GM10266 (cell line): ENCODE measurements at regions not wholly inside any gene's neighbourhood (a gene's known extent, or its start where the extent isn't known, plus 50 kb on each side); places are given as distances from the start of the nearest gene placed in this dataset.

Experiments
- DNase-seq: peaks from one replicate; pipeline ENCODE4 v3.0.0; 2012; ENCODE audit errors: extremely low spot score
- TF ChIP-seq, protein P1 (sequence below): IDR thresholded peaks from 2 replicates; pipeline ENCODE4 v1.5.1; 2012; ENCODE audit warnings: mild to moderate bottlenecking, low read depth; ENCODE audit not compliant: control insufficient read depth, insufficient read depth; ENCODE audit errors: missing control alignments

DNA sequence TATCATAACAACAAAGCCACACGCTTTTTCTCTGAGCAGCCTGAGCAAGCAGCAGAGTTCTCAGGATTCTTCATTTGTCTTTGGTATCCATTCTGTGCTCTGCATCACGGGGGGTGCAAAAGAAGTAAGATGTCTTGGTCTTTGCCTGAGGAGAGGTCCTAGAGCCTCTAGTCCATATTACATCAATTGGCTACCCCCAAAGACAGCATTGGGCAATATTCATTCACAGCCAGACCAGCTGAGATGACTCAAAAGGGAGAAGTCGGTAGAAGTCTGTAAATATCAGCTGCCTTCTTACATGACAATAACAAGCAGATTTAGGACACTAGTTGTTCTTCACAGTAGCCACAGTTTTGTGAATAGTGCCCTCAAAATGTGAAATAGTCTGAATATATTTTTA, 66.6 kb downstream of the FZD1 start:
- TF ChIP-seq, protein P1, sequence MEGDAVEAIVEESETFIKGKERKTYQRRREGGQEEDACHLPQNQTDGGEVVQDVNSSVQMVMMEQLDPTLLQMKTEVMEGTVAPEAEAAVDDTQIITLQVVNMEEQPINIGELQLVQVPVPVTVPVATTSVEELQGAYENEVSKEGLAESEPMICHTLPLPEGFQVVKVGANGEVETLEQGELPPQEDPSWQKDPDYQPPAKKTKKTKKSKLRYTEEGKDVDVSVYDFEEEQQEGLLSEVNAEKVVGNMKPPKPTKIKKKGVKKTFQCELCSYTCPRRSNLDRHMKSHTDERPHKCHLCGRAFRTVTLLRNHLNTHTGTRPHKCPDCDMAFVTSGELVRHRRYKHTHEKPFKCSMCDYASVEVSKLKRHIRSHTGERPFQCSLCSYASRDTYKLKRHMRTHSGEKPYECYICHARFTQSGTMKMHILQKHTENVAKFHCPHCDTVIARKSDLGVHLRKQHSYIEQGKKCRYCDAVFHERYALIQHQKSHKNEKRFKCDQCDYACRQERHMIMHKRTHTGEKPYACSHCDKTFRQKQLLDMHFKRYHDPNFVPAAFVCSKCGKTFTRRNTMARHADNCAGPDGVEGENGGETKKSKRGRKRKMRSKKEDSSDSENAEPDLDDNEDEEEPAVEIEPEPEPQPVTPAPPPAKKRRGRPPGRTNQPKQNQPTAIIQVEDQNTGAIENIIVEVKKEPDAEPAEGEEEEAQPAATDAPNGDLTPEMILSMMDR: no peak
- DNase-seq: no peak

DNA sequence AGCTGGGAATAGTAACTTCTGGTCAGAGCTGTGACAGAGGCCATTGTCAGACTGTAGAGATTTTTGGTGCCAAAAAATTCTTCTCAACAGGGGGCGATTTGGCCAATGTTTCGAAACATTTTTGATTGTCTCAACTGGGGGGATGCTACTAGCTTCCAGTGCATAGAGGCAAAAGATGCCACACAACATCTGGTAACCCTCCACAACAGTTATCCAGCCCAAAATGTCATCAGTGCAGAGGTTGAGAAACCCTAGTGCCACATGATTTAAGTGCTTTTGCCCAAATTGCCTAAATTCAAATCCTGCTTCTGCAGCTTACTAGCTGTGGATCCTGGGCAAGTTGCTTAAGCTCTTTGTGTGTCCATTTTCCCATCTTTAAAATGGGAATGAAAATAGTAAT, 71.9 kb downstream of the FZD1 start:
- DNase-seq: no peak
- TF ChIP-seq, protein P1: no peak

DNA sequence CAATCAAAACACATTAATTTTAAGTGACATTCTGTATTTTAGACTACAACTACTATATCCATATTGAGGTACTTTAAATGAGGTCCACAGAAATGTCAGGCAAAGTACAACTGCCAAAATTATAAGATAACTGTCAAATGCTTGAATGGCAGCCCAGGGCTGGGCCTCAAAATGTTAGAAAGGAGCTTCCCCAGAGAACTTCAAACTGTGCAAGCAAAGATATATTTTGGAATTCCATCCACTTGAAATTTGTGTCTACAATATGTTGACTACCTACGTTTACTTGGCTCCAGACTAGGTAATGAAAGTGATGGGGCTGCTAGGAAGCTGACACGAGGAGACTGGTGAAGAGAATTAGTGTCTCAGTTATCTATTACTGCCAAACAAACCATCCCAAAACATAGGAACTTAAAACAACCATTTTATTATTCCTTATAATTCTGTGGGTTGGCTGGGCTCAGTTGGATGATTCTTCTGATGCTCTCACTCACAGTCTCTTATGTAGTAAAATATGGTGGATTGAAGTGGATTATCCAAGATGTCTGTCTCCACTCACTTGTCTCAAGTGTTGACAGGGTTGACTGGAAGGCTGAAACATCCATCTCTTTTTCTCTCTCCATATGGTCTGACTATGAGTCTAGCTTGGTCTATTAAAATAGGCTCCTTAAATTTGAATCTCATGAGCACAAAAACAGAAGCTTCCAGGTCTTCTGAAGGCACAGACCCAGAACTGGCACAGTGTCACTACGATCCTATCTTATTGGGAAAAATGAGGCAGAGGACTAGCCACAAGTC, 74.2 kb downstream of the FZD1 start:
- TF ChIP-seq, protein P1: no peak

DNA sequence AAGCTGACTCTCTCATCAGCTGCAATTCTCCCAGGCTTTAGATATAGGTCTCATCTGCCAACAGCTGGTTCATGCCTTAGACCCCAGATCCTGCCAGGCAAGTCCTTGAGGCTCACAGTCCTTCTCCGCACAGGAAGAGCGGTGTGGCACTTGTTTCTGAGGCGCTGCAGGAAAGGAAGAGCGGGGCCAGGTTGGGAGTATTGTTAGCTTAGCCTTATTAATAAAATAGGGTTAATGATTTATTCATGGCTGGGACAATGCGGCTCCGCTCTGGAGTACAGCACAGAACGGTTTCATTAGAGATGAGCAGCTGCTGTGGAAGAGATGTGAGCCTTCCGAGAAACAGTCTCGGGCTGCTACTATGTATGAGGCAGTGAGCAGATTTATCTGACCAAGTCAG, 78.1 kb downstream of the FZD1 start:
- no peak for DNase-seq
- TF ChIP-seq, protein P1: no peak

More for the DNA sequence above, 74.2 kb downstream of the FZD1 start:
- no peak for DNase-seq

DNA sequence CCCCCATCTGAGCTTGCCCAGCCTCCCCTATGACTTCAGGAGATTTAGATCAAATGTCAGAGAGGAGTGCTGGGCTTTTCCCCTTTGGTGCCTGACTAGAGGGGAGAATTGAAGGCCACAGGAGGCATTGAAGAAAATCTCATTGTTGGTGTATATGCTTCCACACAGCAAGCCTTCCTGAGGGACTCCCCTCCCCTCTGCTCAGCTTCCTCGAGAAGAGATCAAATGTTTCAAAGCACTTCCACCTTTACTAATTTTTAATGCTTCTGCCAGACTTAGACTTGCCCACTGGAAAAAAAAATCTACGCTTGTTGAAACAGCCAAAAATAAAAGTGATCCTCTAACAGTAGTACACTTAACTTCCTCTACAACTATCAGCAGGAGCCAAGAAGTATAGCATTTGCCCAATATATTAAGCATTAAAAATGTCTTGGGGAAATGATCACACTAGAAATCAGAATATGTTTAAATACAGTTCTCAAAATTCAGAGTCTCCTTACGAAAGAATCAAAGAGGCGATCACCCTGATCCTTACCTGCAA, 79.3 kb downstream of the FZD1 start:
- DNase-seq: no peak
- TF ChIP-seq, protein P1: no peak

DNA sequence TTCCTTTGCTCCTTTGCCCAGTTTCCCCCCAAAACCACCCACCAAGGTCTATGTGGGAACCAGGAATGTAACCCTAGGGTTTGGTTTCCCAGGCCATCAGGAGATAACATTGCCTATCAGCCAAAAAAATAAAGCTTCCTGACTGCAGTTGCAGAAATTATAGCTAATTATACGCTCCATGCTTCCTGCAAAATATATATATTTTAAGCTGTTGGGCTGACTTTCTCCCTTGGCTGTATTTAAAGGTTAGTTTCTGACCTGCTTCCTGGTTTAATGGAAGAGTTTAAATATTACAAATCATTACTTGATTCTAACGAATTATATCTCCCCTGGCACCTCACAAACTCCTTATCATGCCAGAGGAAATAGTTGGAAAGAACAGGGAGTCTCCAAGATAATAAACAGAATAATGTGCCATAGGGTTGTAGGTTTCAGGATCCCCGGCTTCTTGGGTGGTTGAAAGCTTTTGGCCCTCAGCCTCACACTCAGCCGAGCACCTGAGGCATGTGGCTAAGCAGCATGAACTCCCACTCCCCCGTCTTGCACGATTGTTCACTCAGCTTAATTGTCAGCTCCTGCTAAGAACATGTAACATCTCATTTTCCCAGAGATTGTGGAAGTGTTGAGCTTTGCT, 79.9 kb downstream of the FZD1 start:
- TF ChIP-seq, protein P1: no peak
- no peak for DNase-seq

DNA sequence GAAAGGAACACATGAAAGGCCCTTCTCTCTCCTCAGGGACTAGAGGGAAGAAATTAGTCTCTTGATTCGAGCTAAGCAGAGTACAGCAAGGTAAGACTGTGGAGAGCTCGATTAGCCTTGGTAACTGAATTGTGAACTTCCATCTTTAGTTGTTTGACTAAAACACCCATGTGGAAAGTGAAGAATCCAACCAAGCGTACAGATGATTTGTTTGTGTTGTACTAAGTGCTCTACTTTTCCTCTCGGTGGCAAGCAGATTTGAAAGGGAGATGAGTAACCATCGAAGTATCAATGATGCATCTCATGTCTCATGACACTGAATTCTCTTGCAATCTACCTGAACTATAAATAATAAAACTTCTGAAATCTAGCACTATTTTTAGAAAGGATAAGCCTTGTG, 80.7 kb downstream of the FZD1 start:
- DNase-seq: no peak
- TF ChIP-seq, protein P1: no peak
